GM18520 (cell line): ENCODE measurements at regions not wholly inside any gene's neighbourhood (a gene's known extent, or its start where the extent isn't known, plus 50 kb on each side); places are given as distances from the start of the nearest gene placed in this dataset.

Source experiments
- ATAC-seq: cut with Tn5 transposase; IDR thresholded peaks from one replicate; pipeline ENCODE4 v1.9.1; 2021; ENCODE audit not compliant: unreplicated experiment

DNA sequence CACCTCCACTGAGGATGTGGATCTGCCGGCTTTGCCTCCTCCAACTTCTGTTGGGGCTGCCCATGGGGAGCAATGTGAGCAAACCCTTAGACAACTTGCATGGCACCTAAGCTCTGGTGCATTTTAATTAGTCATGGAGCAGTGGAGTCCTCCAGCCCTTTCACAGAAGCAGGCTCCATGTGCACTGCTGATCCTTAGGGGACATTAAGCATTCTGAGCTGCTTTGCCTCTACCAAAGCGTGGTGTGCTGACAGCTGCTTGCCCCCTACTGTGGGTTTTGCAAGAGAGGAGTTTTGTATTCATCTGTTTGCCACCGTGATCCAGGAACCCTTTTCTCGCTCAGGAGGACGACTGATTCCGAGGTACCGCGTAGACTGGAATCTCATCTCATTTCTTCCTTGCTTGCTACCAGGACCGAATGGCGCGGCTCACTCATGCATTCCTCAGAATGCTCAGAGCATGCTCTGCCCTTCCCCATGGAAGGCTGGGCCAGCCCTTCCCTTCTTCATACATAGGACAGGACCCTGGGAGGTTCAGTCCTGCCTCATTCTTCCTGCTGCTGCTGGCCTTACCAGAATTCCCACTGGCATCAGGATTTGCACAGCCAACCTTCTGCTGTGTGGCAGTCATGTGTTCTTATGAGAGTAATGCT is 432.5 kb downstream of the GADD45G start:
- ATAC-seq, result no peak

DNA sequence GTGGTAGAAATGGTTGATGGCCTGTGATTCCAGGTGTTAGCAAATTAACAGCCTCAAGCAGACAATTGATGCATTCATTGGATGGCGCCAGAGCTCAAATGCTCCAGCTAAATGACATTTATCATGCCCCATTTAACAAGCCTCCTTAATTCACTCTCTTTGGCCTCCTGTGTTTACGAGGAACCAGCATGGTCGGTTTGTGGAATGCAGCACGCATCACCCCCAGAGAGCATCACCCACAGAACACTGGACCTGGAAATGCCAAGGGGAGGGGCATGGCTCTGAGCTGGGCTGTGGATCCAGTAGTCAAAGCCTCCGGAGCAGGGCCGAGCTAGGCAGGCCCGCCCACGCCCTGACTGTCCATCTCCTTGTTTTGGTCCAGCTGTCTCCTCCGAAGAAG is 434.0 kb downstream of the GADD45G start:
- ATAC-seq, result no peak

GRCh38 chr9:90044263-90044662 is 439.5 kb downstream of the GADD45G start:
- no peak for ATAC-seq

- no peak for ATAC-seq
Observed at GRCh38 chr9:90044710-90045151, 439.9 kb downstream of the GADD45G start.

GRCh38 chr9:90046317-90046861 is 441.6 kb downstream of the GADD45G start:
- ATAC-seq, result no peak

DNA sequence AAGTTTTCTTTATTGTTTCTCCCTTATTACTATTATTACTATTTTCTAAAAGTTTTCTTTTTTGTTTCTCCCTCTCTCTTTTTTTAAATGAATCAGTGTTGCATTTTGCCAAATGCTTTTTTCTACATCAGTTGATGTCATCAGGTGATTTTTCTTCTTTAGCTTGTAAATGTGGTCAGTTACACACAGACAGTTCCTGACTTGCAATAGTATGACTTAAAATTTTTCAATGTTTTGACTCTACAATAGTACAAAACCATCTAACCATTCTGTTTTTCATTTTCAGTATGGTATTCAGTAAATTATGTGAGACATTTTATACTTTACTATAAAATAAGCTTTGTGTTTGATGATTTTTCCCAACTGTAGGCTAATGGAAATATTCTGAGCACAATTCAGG is 443.0 kb downstream of the GADD45G start:
- no peak for ATAC-seq

GRCh38 chr9:90052366-90052765 is 447.6 kb downstream of the GADD45G start:
- ATAC-seq, result no peak

DNA sequence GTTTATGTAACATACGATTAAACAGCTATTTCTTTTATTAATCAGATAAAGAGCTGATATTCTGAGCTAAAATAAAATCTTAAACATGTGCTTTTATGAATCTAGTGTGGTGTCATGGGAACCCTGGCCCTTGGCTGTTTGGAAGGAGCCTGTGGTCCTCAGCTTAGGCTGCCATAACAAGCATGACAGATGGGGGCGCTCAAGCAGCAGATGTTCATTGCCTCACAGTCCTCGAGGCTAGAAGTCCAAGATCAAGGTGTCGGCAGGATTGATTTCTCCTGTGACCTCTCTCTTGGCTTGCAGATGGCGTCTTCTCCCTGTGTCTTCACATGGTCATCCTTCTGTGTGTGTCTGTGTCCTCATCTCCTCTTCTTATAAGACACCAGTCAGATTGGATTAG is 448.2 kb downstream of the GADD45G start:
- ATAC-seq, result no peak

- no peak for ATAC-seq
Observed at GRCh38 chr9:90054810-90055209, 450.0 kb downstream of the GADD45G start.

GRCh38 chr9:90055226-90055625 is 450.4 kb downstream of the GADD45G start:
- no peak for ATAC-seq

- no peak for ATAC-seq
Observed at GRCh38 chr9:90057361-90057760, 452.5 kb downstream of the GADD45G start.

- no peak for ATAC-seq
Observed at GRCh38 chr9:90058182-90058763, 453.5 kb downstream of the GADD45G start.

GRCh38 chr9:90059436-90059835 is 454.6 kb downstream of the GADD45G start:
- no peak for ATAC-seq

DNA sequence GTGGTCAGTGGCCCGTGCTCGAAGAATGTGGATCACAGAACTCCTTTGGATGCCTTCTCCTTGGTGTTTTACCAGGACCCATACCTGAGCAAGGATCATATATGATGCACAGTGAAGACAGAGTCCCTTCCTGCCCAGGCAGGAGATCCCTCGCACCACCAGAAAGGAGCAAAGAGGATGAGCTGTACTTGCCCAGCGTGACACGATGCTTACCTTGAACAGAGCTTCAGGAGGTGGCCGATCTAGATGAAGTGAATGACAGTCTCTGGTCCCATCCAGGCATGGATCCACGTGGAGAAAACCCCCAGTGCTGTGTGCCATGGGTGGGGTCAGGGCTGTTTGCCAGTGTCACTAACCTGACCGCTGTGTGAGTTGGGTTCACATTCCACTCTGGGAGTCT is 455.4 kb downstream of the GADD45G start:
- no peak for ATAC-seq

- no peak for ATAC-seq
Observed at GRCh38 chr9:90061187-90061586, 456.4 kb downstream of the GADD45G start.

- no peak for ATAC-seq
Observed at GRCh38 chr9:90062982-90063381, 458.2 kb downstream of the GADD45G start.

DNA sequence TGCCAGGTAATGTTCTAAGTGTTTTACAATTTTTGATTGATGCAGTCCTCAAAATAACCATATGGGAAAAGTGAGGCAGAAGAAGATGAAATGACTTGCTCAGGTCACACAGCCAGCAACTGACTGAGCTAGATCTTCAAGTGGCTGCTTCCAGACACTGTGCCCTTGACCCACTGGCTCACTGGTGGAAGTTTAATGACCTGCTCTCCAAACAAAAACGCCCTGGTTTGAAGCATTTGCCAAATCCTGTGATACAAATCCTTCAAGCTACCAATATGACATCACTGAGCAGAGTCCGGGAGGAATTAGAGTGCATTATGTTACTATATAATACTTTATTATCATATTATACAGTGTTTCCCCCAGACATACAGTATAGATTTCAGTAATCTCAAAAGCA is 459.4 kb downstream of the GADD45G start:
- no peak for ATAC-seq

DNA sequence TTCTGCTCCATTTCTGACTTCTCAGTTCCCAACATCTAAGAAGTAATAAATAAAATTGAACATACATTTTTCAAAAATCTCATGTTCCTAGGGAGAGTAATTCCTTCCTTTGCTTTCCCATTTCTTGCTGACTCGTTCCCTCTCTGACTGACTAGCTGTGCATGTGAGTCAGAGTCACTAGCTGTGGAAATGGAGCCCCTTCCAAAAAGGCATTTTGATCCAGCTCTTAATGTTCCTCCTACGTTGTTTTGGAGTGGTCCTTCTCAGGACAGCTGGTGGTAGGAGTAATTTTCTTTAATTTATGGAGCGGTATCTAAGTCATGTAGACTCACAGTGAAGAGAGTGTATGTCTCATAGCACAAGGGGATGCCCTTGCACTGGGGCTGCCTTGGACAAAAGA is 460.2 kb downstream of the GADD45G start:
- no peak for ATAC-seq

GRCh38 chr9:90065851-90066250 is 461.0 kb downstream of the GADD45G start:
- ATAC-seq, result no peak

- no peak for ATAC-seq
Observed at GRCh38 chr9:90069085-90069484, 464.3 kb downstream of the GADD45G start.

DNA sequence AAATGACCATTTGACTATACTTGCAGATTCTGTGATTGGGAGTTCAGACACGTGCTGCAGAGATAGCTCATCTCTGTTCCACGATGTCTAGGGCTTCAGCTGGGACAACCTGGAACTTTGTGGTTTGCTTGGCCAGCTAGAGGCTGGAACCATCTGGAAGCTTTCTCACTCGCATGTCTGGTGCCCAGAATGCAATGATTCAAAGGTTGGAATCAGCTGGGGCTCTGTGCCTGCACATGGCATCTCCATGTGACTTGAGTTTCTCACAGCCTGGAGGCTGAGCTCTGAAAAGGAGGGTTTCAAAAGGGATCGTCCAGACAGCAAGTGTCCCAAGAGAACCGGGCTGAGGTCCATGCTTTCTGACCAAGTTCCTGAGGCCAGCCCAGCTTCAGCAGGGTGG is 465.2 kb downstream of the GADD45G start:
- no peak for ATAC-seq

DNA sequence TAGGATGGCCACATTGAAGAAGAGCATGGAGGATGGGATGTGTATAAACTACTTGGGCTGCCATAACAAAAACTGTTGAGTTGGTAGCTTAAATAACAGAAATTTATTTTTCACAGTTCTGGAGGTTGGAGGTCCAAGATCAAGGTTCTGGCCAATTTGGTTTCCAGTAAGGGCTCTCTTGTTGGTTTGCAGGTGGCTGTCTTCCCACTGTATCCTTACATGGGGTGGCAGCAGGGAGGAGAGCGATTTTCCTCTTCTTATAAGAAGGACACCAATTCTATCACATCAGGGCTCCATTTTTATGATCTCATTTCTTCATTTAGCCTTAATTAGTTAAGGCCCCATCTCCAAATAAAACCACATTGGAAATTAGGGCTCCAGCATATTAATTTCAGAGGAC is 465.7 kb downstream of the GADD45G start:
- no peak for ATAC-seq
